Progenitor cell of endocrine pancreas (in vitro differentiated cells): ENCODE measurements at regions not wholly inside any gene's neighbourhood (a gene's known extent, or its start where the extent isn't known, plus 50 kb on each side); places are given as distances from the start of the nearest gene placed in this dataset.
A peak's percentile ranks its signal among the peaks of the same experiment; 100 is the strongest.

Source experiments
- DNase-seq: peaks from one replicate; pipeline ENCODE4 v3.0.0; 2021; ENCODE audit warnings: low spot score; ENCODE audit not compliant: unreplicated experiment
- H3K27ac Mint-ChIP-seq: 2 replicates; pipeline ENCODE4 v1.8.0; 2021; ENCODE audit warnings: mild to moderate bottlenecking, moderate library complexity, mixed read lengths
- H3K27me3 Mint-ChIP-seq: 2 replicates; pipeline ENCODE4 v1.8.0; 2021; ENCODE audit warnings: mixed read lengths
- H3K36me3 Mint-ChIP-seq: 2 replicates; pipeline ENCODE4 v1.8.0; 2022; ENCODE audit warnings: mixed read lengths; ENCODE audit not compliant: insufficient read depth
- H3K4me1 Mint-ChIP-seq: 2 replicates; pipeline ENCODE4 v1.8.0; 2021; ENCODE audit warnings: low read depth, mixed read lengths
- H3K4me3 Mint-ChIP-seq: 2 replicates; pipeline ENCODE4 v1.8.0; 2021; ENCODE audit warnings: low read depth, mild to moderate bottlenecking, moderate library complexity, mixed read lengths
- H3K9me3 Mint-ChIP-seq: 2 replicates; pipeline ENCODE4 v1.8.0; 2021; ENCODE audit warnings: low read depth, mixed read lengths
- CTCF ChIP-seq: fragments of 200-600 bp; sonication (generic); IDR thresholded peaks from one replicate; pipeline ENCODE4 v1.5.0; 2021; ENCODE audit warnings: antibody characterized with exemption, mild to moderate bottlenecking; ENCODE audit not compliant: unreplicated experiment

- DNase-seq: no peak
- Mint-ChIP-seq H3K4me1 (no peaks in the 10 kb centered on the region), H3K9me3 (no peaks in the 10 kb centered on the region), H3K36me3 (no peaks in the 10 kb centered on the region), H3K27ac (no peak overlapping the region), H3K4me3 (no peak overlapping the region), H3K27me3 (peaks cover 25% of the 10 kb centered on the region)
- no peak for TF ChIP-seq CTCF
Observed at GRCh38 chr19:28983430-28983829, 229.5 kb downstream of the UQCRFS1 start.

GRCh38 chr19:28981994-28982393, 231.0 kb downstream of the UQCRFS1 start:
- H3K27ac Mint-ChIP-seq: no peak overlapping the region
- DNase-seq: no peak
- peaks cover 30% of the 10 kb centered on the region for H3K27me3 Mint-ChIP-seq
- no peaks in the 10 kb centered on the region for H3K36me3 Mint-ChIP-seq
- no peaks in the 10 kb centered on the region for H3K4me1 Mint-ChIP-seq
- no peak for TF ChIP-seq CTCF
- no peak overlapping the region for H3K4me3 Mint-ChIP-seq
- no peaks in the 10 kb centered on the region for H3K9me3 Mint-ChIP-seq

GRCh38 chr19:28981518-28981917, 231.4 kb downstream of the UQCRFS1 start:
- H3K4me1 Mint-ChIP-seq: no peaks in the 10 kb centered on the region
- H3K9me3 Mint-ChIP-seq: no peaks in the 10 kb centered on the region
- no peaks in the 10 kb centered on the region for H3K36me3 Mint-ChIP-seq
- H3K27me3 Mint-ChIP-seq: peaks cover 30% of the 10 kb centered on the region
- no peak for TF ChIP-seq CTCF
- DNase-seq: no peak
- H3K27ac Mint-ChIP-seq: peak overlapping the region; percentile 76
- no peak overlapping the region for H3K4me3 Mint-ChIP-seq

GRCh38 chr19:28980236-28980868, 232.6 kb downstream of the UQCRFS1 start:
- Mint-ChIP-seq H3K9me3 (no peaks in the 10 kb centered on the region), H3K4me1 (no peaks in the 10 kb centered on the region), H3K27ac (no peak overlapping the region), H3K27me3 (peaks cover 27% of the 10 kb centered on the region), H3K4me3 (no peak overlapping the region), H3K36me3 (no peaks in the 10 kb centered on the region)
- DNase-seq: no peak
- TF ChIP-seq CTCF: peak; percentile 41

GRCh38 chr19:28977826-28978225, 235.1 kb downstream of the UQCRFS1 start:
- DNase-seq: no peak

More at GRCh38 chr19:28977826-28978225, 235.1 kb downstream of the UQCRFS1 start:
- H3K9me3 Mint-ChIP-seq: no peaks in the 10 kb centered on the region
- H3K27me3 Mint-ChIP-seq: peaks cover 37% of the 10 kb centered on the region
- peak; percentile 34 for TF ChIP-seq CTCF
- no peaks in the 10 kb centered on the region for H3K36me3 Mint-ChIP-seq
- no peak overlapping the region for H3K4me3 Mint-ChIP-seq
- H3K27ac Mint-ChIP-seq: no peak overlapping the region
- H3K4me1 Mint-ChIP-seq: no peaks in the 10 kb centered on the region
